ENCODE measurements at regions not wholly inside any gene's neighbourhood (a gene's known extent, or its start where the extent isn't known, plus 50 kb on each side); places are given as distances from the start of the nearest gene placed in this dataset.

- TF ChIP-seq FOXM1 (IDR thresholded peaks at IDR 0.05; ENCODE audit: borderline replicate concordance) (no peak), TARDBP (IDR thresholded peaks at IDR 0.05) (no peak), BHLHE40 (IDR thresholded peaks at IDR 0.05; ENCODE audit: borderline replicate concordance) (no peak), SP1 (IDR thresholded peaks at IDR 0.05) (no peak), PKNOX1 (IDR thresholded peaks at IDR 0.05) (no peak), LEF1 (IDR thresholded peaks at IDR 0.05; ENCODE audit: borderline replicate concordance) (no peak), ZNF384 (IDR thresholded peaks at IDR 0.05) (no peak)
These were observed 103.8 kb upstream of the ADPGK start for GRCh38 chr15:72887376-72887775.

All from HEK293T (cell line).